Breast epithelium (tissue), 4 donors: ENCODE measurements at regions not wholly inside any gene's neighbourhood (a gene's known extent, or its start where the extent isn't known, plus 50 kb on each side); places are given as distances from the start of the nearest gene placed in this dataset.
"Not testable (repeated sequence)": the region's sequence is repeated elsewhere in the genome, so short reads cannot be mapped to it uniquely, and the experiment has no call there.

Experiments
- DNase-seq, 2 donors: peaks; one replicate each; pipeline ENCODE4 v3.0.0-alpha.2; 2019; ENCODE audit warnings: low spot score in 2 of 2
- H3K27ac ChIP-seq, 2 donors: fragments of 200-600 bp; sonication (generic) in 1 of 2; one replicate each; pipeline ENCODE4 v1.5.1; 2016 to 2019; ENCODE audit warnings: mild to moderate bottlenecking in 1 of 2
- H3K27me3 ChIP-seq, 2 donors: fragments of 200-600 bp; sonication (generic) in 1 of 2; one replicate each; pipeline versions ENCODE4 v1.5.1 to v1.6.0; 2017 to 2019; ENCODE audit warnings: control low read depth in 1 of 2, mild to moderate bottlenecking in 1 of 2
- H3K36me3 ChIP-seq: fragments of 200-600 bp; one replicate; pipeline ENCODE4 v1.5.1; 2019
- H3K4me1 ChIP-seq, 2 donors: fragments of 200-600 bp; sonication (generic); one replicate each; pipeline ENCODE4 v1.5.1; 2016 to 2019; ENCODE audit warnings: control low read depth in 1 of 2
- H3K4me3 ChIP-seq, 3 donors: fragments of 200-600 bp; sonication (generic); 1 replicate in 2 of 3; 2 replicates in 1 of 3; pipeline ENCODE4 v1.5.1; 2016 to 2019; ENCODE audit warnings: mild to moderate bottlenecking in 3 of 3, moderate library complexity in 2 of 3
- H3K9me3 ChIP-seq, 2 donors: fragments of 200-600 bp; sonication (generic) in 1 of 2; one replicate each; pipeline ENCODE4 v1.5.1; 2016 to 2019; ENCODE audit warnings: control low read depth in 1 of 2
- CTCF ChIP-seq, 3 donors: fragments of 450-650 bp; IDR thresholded peaks; one replicate each; pipeline ENCODE4 v1.5.1; 2016 to 2017; ENCODE audit warnings: antibody characterized with exemption in 3 of 3, mild to moderate bottlenecking in 3 of 3, moderate library complexity in 3 of 3
- POLR2A ChIP-seq: fragments of 450-650 bp; IDR thresholded peaks from one replicate; pipeline ENCODE4 v1.6.1; 2016; ENCODE audit warnings: antibody characterized with exemption, mild to moderate bottlenecking, moderate library complexity
- POLR2AphosphoS5 ChIP-seq, 3 donors: sonication (generic); formaldehyde crosslinking; IDR thresholded peaks; one replicate each; pipeline ENCODE4 v1.6.1; 2017; ENCODE audit warnings: antibody characterized with exemption in 3 of 3
- intact Hi-C: fragments of 100-400 bp; cut with DNase I; formaldehyde crosslinking; loops from one replicate; pipeline ENCODE4 v1.15.1; 2023; ENCODE audit warnings: low total_unique reads

- TF ChIP-seq POLR2AphosphoS5 (IDR thresholded peaks at IDR 0.05) (no peak), POLR2A (no peak), CTCF (IDR thresholded peaks at IDR 0.05) (no peak)
- no peaks in the 10 kb centered on the region for H3K9me3 ChIP-seq
- H3K4me3 ChIP-seq = no peak overlapping the region
- no peak for DNase-seq
- no peaks in the 10 kb centered on the region for H3K36me3 ChIP-seq
- no peak overlapping the region for H3K27ac ChIP-seq
- H3K27me3 ChIP-seq = no peaks in the 10 kb centered on the region
- no peaks in the 10 kb centered on the region for H3K4me1 ChIP-seq
- intact Hi-C loops = no loop called here
Measured at GRCh38 chr12:127496255-127496654, 770.7 kb upstream of the TMEM132C start.

GRCh38 chr12:127500512-127501035 lies 766.4 kb upstream of the TMEM132C start:
- TF ChIP-seq POLR2AphosphoS5 (IDR thresholded peaks at IDR 0.05) (no peak), POLR2A (no peak), CTCF (IDR thresholded peaks at IDR 0.05) (no peak)
- intact Hi-C loops = no loop called here
- Histone ChIP-seq H3K4me3 (no peak overlapping the region), H3K27ac (no peak overlapping the region), H3K4me1 (no peaks in the 10 kb centered on the region), H3K36me3 (no peaks in the 10 kb centered on the region), H3K9me3 (no peaks in the 10 kb centered on the region), H3K27me3 (no peaks in the 10 kb centered on the region)
- no peak for DNase-seq

GRCh38 chr12:127501916-127502315 lies 765.1 kb upstream of the TMEM132C start:
- TF ChIP-seq CTCF (IDR thresholded peaks at IDR 0.05) (no peak), POLR2AphosphoS5 (IDR thresholded peaks at IDR 0.05) (no peak), POLR2A (no peak)
- no peaks in the 10 kb centered on the region for H3K36me3 ChIP-seq
- H3K27ac ChIP-seq = no peak overlapping the region
- H3K9me3 ChIP-seq = no peaks in the 10 kb centered on the region
- DNase-seq = no peak
- no peak overlapping the region for H3K4me3 ChIP-seq
- intact Hi-C loops = no loop called here
- H3K4me1 ChIP-seq = no peaks in the 10 kb centered on the region
- no peaks in the 10 kb centered on the region for H3K27me3 ChIP-seq

GRCh38 chr12:127503246-127503645 lies 763.7 kb upstream of the TMEM132C start:
- Histone ChIP-seq H3K27ac (no peak overlapping the region), H3K4me3 (no peak overlapping the region), H3K27me3 (no peaks in the 10 kb centered on the region), H3K4me1 (no peaks in the 10 kb centered on the region), H3K36me3 (no peaks in the 10 kb centered on the region), H3K9me3 (no peaks in the 10 kb centered on the region)
- intact Hi-C loops = no loop called here
- DNase-seq = no peak
- no peak for TF ChIP-seq POLR2AphosphoS5 (IDR thresholded peaks at IDR 0.05)
- TF ChIP-seq CTCF (IDR thresholded peaks at IDR 0.05) = no peak
- no peak for TF ChIP-seq POLR2A

GRCh38 chr12:127503996-127504395 lies 763.0 kb upstream of the TMEM132C start:
- H3K9me3 ChIP-seq, H3K27ac ChIP-seq, H3K27me3 ChIP-seq, intact Hi-C loops, H3K4me3 ChIP-seq, H3K36me3 ChIP-seq, H3K4me1 ChIP-seq, DNase-seq: not testable (repeated sequence)

GRCh38 chr12:127504874-127505273 lies 762.1 kb upstream of the TMEM132C start:
- Histone ChIP-seq H3K9me3 (no peaks in the 10 kb centered on the region), H3K4me1 (no peaks in the 10 kb centered on the region), H3K36me3 (no peaks in the 10 kb centered on the region), H3K27ac (no peak overlapping the region), H3K27me3 (no peaks in the 10 kb centered on the region), H3K4me3 (no peak overlapping the region)
- no peak for DNase-seq
- intact Hi-C loops = no loop called here
- TF ChIP-seq POLR2AphosphoS5 (IDR thresholded peaks at IDR 0.05) (no peak), CTCF (IDR thresholded peaks at IDR 0.05) (no peak), POLR2A (no peak)
